Mononuclear cell (primary cell): ENCODE measurements at regions not wholly inside any gene's neighbourhood (a gene's known extent, or its start where the extent isn't known, plus 50 kb on each side); places are given as distances from the start of the nearest gene placed in this dataset.
"Not testable (repeated sequence)": the region's sequence is repeated elsewhere in the genome, so short reads cannot be mapped to it uniquely, and the experiment has no call there.

Source experiments
- H3K27me3 ChIP-seq: 2 replicates; pipeline ENCODE4 v1.6.0; 2011; ENCODE audit warnings: low read length, control low read depth; ENCODE audit not compliant: insufficient read depth
- H3K4me1 ChIP-seq: 2 replicates; pipeline ENCODE4 v1.5.1; 2011; ENCODE audit warnings: mild to moderate bottlenecking, low read length, control low read depth; ENCODE audit not compliant: insufficient read depth
- H3K4me3 ChIP-seq: 2 replicates; pipeline ENCODE4 v1.5.1; 2011; ENCODE audit warnings: mild to moderate bottlenecking, low read length, moderate library complexity
- H3K9me3 ChIP-seq: 2 replicates; pipeline ENCODE4 v1.5.1; 2011; ENCODE audit warnings: low read depth, mild to moderate bottlenecking, control low read depth, low read length

DNA sequence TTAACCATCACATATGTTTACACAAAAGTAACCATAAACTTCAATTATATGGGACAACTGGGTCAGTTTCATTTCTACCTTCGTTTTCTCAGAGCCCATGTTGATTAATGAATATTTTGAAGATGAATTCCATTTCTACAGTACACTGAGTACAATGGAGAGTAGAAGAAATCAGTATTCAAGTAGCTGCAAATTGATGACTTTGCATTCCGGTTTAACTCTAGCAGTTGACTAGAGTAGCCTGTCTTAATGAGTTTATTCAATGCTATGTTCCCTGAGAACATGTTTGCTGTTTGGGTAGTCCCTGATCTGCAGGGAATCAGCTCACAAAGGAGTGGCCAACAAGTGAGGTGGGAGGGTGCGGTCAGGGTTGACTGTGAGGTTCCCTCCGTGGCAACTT is 168.3 kb downstream of the TRIML1 start:
- H3K4me3 ChIP-seq = no peak overlapping the region
- H3K4me1 ChIP-seq = no peaks in the 10 kb centered on the region
- peaks cover 5% of the 10 kb centered on the region for H3K9me3 ChIP-seq
- H3K27me3 ChIP-seq = no peaks in the 10 kb centered on the region

GRCh38 chr4:188308142-188308541 is 168.9 kb downstream of the TRIML1 start:
- no peaks in the 10 kb centered on the region for H3K27me3 ChIP-seq
- no peaks in the 10 kb centered on the region for H3K4me1 ChIP-seq
- peaks cover 5% of the 10 kb centered on the region for H3K9me3 ChIP-seq
- no peak overlapping the region for H3K4me3 ChIP-seq

GRCh38 chr4:188316391-188316790 is 177.2 kb downstream of the TRIML1 start:
- Histone ChIP-seq H3K4me3 (no peak overlapping the region), H3K27me3 (no peaks in the 10 kb centered on the region), H3K4me1 (no peaks in the 10 kb centered on the region), H3K9me3 (no peaks in the 10 kb centered on the region)

- no peaks in the 10 kb centered on the region for H3K4me1 ChIP-seq
- H3K27me3 ChIP-seq = no peaks in the 10 kb centered on the region
- H3K9me3 ChIP-seq = peaks cover 6% of the 10 kb centered on the region
- no peak overlapping the region for H3K4me3 ChIP-seq
Measured at GRCh38 chr4:188328966-188329365, 189.7 kb downstream of the TRIML1 start.

DNA sequence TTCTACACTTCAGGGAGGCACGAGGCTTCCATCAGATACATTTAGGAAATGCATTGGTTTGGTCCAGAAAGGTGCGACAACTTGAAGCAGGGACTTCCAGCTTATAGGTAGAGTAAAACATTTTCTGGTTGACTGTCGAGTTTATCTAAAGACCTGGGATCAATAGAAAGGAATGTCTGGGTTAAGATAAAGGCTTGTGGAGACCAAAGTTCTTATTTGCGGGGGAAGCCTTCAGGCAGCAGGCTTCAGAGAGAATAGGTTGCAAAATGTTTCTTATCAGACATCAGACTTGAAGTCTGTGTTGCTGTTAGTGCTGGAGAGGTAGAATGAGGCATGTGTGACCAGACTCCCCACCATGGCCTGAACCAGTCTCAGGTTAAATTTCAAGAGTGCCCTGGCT is 190.3 kb downstream of the TRIML1 start:
- Histone ChIP-seq H3K27me3 (no peaks in the 10 kb centered on the region), H3K4me3 (no peak overlapping the region), H3K4me1 (no peaks in the 10 kb centered on the region), H3K9me3 (peaks cover 6% of the 10 kb centered on the region)

GRCh38 chr4:188332265-188332664 is 193.0 kb downstream of the TRIML1 start:
- H3K9me3 ChIP-seq = no peaks in the 10 kb centered on the region
- H3K4me1 ChIP-seq = no peaks in the 10 kb centered on the region
- H3K4me3 ChIP-seq = no peak overlapping the region
- H3K27me3 ChIP-seq = no peaks in the 10 kb centered on the region

GRCh38 chr4:188336891-188337290 is 197.7 kb downstream of the TRIML1 start:
- Histone ChIP-seq H3K27me3 (no peaks in the 10 kb centered on the region), H3K4me3 (no peak overlapping the region), H3K4me1 (no peaks in the 10 kb centered on the region), H3K9me3 (no peaks in the 10 kb centered on the region)

GRCh38 chr4:188341428-188341827 is 202.2 kb downstream of the TRIML1 start:
- Histone ChIP-seq H3K4me1 (no peaks in the 10 kb centered on the region), H3K9me3 (no peaks in the 10 kb centered on the region), H3K4me3 (no peak overlapping the region), H3K27me3 (no peaks in the 10 kb centered on the region)

DNA sequence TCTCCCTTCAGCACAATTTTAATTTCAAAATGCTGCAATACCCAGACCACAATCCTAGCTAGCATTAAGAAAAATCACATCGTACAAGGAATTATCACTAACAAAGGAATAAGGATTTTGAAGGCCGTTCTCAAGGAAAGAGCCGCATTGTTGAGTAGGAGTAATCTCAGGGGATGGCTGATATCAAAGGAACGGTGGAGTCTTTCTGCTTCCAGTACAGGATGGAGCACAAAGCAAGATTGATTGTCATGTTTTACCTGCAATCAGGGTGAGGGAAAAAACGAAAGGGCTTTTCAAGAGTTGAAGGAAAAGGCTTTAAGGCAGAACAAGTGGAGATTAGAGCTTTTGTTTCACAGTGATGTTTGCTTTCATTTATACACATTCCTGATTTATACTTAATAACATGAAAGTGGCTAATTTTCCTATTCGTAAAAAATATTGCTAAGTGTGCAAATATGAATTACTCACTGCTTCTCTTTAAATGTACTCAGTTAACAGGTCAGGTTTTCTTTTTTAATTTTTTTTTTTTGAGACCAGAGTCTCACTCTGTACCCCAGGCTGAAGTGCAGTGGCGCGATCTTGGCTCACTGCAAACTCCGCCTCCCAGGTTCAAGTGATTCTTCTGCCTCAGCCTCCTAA is 207.0 kb downstream of the TRIML1 start:
- Histone ChIP-seq H3K27me3 (no peaks in the 10 kb centered on the region), H3K9me3 (no peaks in the 10 kb centered on the region), H3K4me3 (no peak overlapping the region), H3K4me1 (no peaks in the 10 kb centered on the region)

GRCh38 chr4:188347339-188347738 is 208.1 kb downstream of the TRIML1 start:
- no peaks in the 10 kb centered on the region for H3K9me3 ChIP-seq
- no peaks in the 10 kb centered on the region for H3K27me3 ChIP-seq
- no peaks in the 10 kb centered on the region for H3K4me1 ChIP-seq
- H3K4me3 ChIP-seq = no peak overlapping the region

DNA sequence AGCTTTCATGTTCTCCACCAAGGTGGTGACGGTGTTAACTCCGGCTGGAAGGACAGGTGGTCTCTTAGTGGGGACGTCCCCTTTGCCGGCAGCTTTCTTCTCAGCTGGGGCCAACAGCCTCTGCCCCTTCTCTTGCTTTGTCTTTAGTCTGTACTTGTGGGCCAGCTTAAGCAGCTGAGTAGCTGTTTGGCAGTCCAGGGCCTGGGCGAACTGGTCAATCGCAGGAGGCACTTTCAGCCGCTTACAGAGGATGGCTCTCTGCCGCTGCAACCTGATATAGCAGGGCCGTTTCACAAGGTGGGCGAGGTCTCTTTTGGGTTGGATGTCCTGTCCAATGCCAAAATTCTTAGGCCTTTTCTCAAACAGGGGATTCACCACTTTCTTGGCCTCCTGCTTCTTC is 210.3 kb downstream of the TRIML1 start:
- not testable (repeated sequence) for H3K9me3 ChIP-seq, H3K4me3 ChIP-seq, H3K27me3 ChIP-seq, H3K4me1 ChIP-seq

GRCh38 chr4:188363196-188363595 is 224.0 kb downstream of the TRIML1 start:
- Histone ChIP-seq H3K27me3 (no peaks in the 10 kb centered on the region), H3K9me3 (no peaks in the 10 kb centered on the region), H3K4me1 (no peaks in the 10 kb centered on the region), H3K4me3 (no peak overlapping the region)

- no peak overlapping the region for H3K4me3 ChIP-seq
- no peaks in the 10 kb centered on the region for H3K27me3 ChIP-seq
- H3K4me1 ChIP-seq = no peaks in the 10 kb centered on the region
- no peaks in the 10 kb centered on the region for H3K9me3 ChIP-seq
Measured at GRCh38 chr4:188370777-188371176, 231.5 kb downstream of the TRIML1 start.

DNA sequence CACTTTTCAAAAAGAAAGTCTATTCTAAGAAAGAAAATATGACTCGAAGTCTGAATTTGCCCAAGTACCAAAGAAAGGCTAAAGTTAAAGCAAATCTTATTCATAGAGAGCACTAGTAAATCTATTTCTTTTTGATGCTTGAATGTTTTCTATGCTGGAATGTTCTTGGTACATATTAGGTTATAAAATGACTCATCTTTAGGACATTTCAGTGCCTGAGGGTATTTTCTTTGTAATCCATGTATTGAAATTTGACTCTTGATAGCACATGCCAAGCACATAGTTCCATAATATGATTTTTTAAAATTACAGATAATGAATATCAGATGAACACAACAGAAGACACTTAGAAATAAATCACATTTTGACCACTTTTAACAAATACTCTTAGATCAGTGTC is 232.8 kb downstream of the TRIML1 start:
- Histone ChIP-seq H3K4me3 (no peak overlapping the region), H3K4me1 (no peaks in the 10 kb centered on the region), H3K9me3 (no peaks in the 10 kb centered on the region), H3K27me3 (no peaks in the 10 kb centered on the region)

DNA sequence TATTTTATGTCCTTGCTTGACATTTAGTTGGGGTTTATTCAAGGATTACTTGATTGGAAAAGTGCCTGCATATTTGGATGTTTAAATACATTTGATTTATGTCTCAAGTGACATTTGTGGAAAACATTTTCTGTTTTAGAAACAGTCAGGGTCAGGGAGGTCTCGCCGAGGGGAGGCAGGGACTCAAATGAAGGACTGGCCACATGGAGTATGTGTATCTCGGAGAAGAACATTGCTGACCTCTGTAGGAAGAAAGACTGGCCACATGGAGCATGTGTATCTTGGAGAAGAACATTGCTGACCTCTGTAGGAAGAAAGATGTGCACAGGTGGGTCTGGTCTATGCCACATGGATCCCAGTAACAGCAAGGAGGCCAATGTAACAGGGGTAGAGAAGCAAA is 233.6 kb downstream of the TRIML1 start:
- H3K27me3 ChIP-seq = no peaks in the 10 kb centered on the region
- H3K9me3 ChIP-seq = no peaks in the 10 kb centered on the region
- no peaks in the 10 kb centered on the region for H3K4me1 ChIP-seq
- no peak overlapping the region for H3K4me3 ChIP-seq

DNA sequence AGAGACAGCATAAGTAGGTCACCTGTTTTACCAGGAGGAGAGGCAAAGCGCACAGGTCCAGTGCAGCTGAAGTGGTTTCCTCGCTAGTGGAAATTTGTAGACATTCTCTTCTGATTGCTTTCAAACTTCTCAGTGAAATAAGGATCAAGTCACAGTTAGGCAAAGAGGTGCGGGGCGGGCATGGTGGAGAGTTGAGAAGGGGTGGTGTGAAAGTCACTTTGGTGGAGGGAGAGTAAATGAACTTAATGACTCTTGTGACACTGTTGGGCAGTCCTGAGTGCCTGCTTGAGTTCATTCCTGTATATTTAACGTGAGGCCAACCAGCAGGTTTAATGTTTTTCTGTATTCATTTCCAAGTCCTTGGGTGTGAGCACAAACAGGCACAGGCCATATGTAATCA is 235.6 kb downstream of the TRIML1 start:
- H3K4me1 ChIP-seq = no peaks in the 10 kb centered on the region
- no peaks in the 10 kb centered on the region for H3K27me3 ChIP-seq
- H3K9me3 ChIP-seq = no peaks in the 10 kb centered on the region

More for the DNA sequence above, 235.6 kb downstream of the TRIML1 start:
- no peak overlapping the region for H3K4me3 ChIP-seq
